ENCODE measurements at regions not wholly inside any gene's neighbourhood (a gene's known extent, or its start where the extent isn't known, plus 50 kb on each side); places are given as distances from the start of the nearest gene placed in this dataset.

DNA sequence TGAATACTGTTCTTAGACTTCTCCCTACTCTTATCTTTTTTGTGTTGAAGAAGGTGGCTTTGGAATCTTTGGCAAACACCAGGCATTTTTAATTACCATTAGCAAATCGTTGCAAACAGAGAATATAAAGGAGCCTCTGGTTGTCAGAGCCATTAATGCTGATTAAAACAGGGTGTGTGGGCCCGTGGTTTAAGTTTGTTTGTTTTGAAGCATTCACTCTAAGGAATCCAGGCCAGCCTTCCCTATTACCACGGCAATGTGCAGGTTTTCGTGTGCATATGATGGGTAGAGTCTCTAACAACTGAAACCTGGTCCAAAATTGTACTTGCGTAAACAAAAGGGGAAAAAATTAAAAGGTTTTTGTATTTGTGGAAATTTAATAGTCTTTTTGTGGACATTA, 141.2 kb upstream of the GMNC start:
- intact Hi-C loops (cut with micrococcal nuclease) = no loop called here
- Histone ChIP-seq H3K4me3 (ENCODE audit: control extremely low read depth in 1 of 5, extremely low read depth in 1 of 5, insufficient read depth in 1 of 5, low read depth in 2 of 5, low read length in 4 of 5) (no peak overlapping the region), H3K27me3 (replicated peaks in 1 of 4; ENCODE audit: control extremely low read depth in 1 of 4, control insufficient read depth in 3 of 4, insufficient read depth in 4 of 4, low read length in 3 of 4) (peaks cover 0 to 2% (median 0%) of the 10 kb centered on the region in 4 experiments), H3K9me3 (ENCODE audit: control extremely low read depth in 1 of 3, control insufficient read depth in 2 of 3, insufficient read depth in 1 of 3, low read length in 2 of 3) (no peaks in the 10 kb centered on the region), H3K4me1 (ENCODE audit: control insufficient read depth in 2 of 2, insufficient read depth in 2 of 2, low read length in 2 of 2) (no peaks in the 10 kb centered on the region), H3K4me2 (replicated peaks; ENCODE audit: low read depth, low read length, poor library complexity, severe bottlenecking) (no peak overlapping the region), H4K20me1 (ENCODE audit: control insufficient read depth, insufficient read depth, low read length, poor library complexity, severe bottlenecking) (no peaks in the 10 kb centered on the region), H3K27ac (ENCODE audit: low read length in 2 of 2) (no peak overlapping the region), H3K36me3 (replicated peaks in 1 of 2; ENCODE audit: control extremely low read depth in 1 of 2, control insufficient read depth in 1 of 2, extremely low read depth in 1 of 2, insufficient read depth in 2 of 2, low read length in 1 of 2) (no peaks in the 10 kb centered on the region), H3K9ac (ENCODE audit: low read length) (no peak overlapping the region), H2AFZ (ENCODE audit: insufficient read depth, low read depth, low read length, poor library complexity, severe bottlenecking) (no peak overlapping the region), H3K79me2 (ENCODE audit: control insufficient read depth, insufficient read depth, low read length) (no peaks in the 10 kb centered on the region)
- H3K4me3 Mint-ChIP-seq = no peak overlapping the region
- POLR2A ChIA-PET = no interaction called here
- 95% methylated on average over 3 of the region's 5 CpGs for WGBS (ENCODE audit: insufficient coverage)
- ATAC-seq (ENCODE audit: low read depth) (no peak), DNase-seq (no peak)
- H3K4me1 Mint-ChIP-seq = no peaks in the 10 kb centered on the region
- no peak overlapping the region for H3K27ac Mint-ChIP-seq
- H3K27me3 Mint-ChIP-seq = peaks cover 23% of the 10 kb centered on the region
- TF ChIP-seq, protein P1, sequence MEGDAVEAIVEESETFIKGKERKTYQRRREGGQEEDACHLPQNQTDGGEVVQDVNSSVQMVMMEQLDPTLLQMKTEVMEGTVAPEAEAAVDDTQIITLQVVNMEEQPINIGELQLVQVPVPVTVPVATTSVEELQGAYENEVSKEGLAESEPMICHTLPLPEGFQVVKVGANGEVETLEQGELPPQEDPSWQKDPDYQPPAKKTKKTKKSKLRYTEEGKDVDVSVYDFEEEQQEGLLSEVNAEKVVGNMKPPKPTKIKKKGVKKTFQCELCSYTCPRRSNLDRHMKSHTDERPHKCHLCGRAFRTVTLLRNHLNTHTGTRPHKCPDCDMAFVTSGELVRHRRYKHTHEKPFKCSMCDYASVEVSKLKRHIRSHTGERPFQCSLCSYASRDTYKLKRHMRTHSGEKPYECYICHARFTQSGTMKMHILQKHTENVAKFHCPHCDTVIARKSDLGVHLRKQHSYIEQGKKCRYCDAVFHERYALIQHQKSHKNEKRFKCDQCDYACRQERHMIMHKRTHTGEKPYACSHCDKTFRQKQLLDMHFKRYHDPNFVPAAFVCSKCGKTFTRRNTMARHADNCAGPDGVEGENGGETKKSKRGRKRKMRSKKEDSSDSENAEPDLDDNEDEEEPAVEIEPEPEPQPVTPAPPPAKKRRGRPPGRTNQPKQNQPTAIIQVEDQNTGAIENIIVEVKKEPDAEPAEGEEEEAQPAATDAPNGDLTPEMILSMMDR (IDR thresholded peaks at IDR 0.05) = no peak
- TF ChIP-seq EZH2 (IDR thresholded peaks at IDR 0.05; ENCODE audit: borderline replicate concordance, insufficient read depth, low read depth, low read length, poor library complexity, severe bottlenecking) = no peak
- no peaks in the 10 kb centered on the region for H3K9me3 Mint-ChIP-seq (ENCODE audit: insufficient read depth)
- CTCF ChIA-PET = no interaction called here

DNA sequence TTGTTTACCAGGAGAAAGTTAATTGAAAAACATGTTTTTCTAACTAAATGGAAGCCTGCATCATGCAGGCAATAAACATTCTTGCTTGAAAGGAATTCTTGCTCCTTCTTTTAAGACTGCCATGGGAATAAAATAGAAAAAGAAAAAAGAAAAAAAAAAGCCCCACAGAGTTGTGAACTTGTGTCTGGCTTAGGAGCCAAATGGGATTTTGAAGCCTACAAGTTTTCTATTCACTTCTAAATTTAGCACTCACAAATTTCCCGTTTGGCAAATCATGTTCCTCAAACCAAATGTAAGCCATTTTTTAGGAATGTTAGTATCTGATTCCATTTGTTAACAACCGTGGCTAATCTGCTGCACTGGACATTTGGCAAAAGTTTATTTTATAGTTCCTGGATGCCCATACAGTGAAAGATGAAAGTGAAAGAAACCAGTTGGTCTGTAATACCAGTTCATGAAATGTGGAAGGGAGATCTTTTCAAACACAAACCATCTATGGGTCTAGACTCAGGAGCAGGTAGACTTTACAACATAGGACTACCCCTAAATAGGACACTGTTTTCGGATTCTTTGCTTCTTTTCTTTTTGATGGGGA, 133.8 kb upstream of the GMNC start:
- Mint-ChIP-seq H3K4me3 (no peak overlapping the region), H3K27ac (no peak overlapping the region), H3K27me3 (peaks cover 8% of the 10 kb centered on the region), H3K4me1 (no peaks in the 10 kb centered on the region), H3K9me3 (ENCODE audit: insufficient read depth) (no peaks in the 10 kb centered on the region)
- Histone ChIP-seq H3K9ac (ENCODE audit: low read length) (no peak overlapping the region), H3K27ac (ENCODE audit: low read length in 2 of 2) (no peak overlapping the region), H3K4me3 (ENCODE audit: control extremely low read depth in 1 of 5, extremely low read depth in 1 of 5, insufficient read depth in 1 of 5, low read depth in 2 of 5, low read length in 4 of 5) (no peak overlapping the region), H3K4me2 (replicated peaks; ENCODE audit: low read depth, low read length, poor library complexity, severe bottlenecking) (no peak overlapping the region), H3K27me3 (replicated peaks in 1 of 4; ENCODE audit: control extremely low read depth in 1 of 4, control insufficient read depth in 3 of 4, insufficient read depth in 4 of 4, low read length in 3 of 4) (no peaks in the 10 kb centered on the region), H3K36me3 (replicated peaks in 1 of 2; ENCODE audit: control extremely low read depth in 1 of 2, control insufficient read depth in 1 of 2, extremely low read depth in 1 of 2, insufficient read depth in 2 of 2, low read length in 1 of 2) (no peaks in the 10 kb centered on the region), H3K9me3 (ENCODE audit: control extremely low read depth in 1 of 3, control insufficient read depth in 2 of 3, insufficient read depth in 1 of 3, low read length in 2 of 3) (no peaks in the 10 kb centered on the region), H2AFZ (ENCODE audit: insufficient read depth, low read depth, low read length, poor library complexity, severe bottlenecking) (no peak overlapping the region), H3K4me1 (ENCODE audit: control insufficient read depth in 2 of 2, insufficient read depth in 2 of 2, low read length in 2 of 2) (no peaks in the 10 kb centered on the region), H3K79me2 (ENCODE audit: control insufficient read depth, insufficient read depth, low read length) (no peaks in the 10 kb centered on the region), H4K20me1 (ENCODE audit: control insufficient read depth, insufficient read depth, low read length, poor library complexity, severe bottlenecking) (no peaks in the 10 kb centered on the region)
- no CpG with 5 or more reads among the region's 3 CpGs for WGBS (ENCODE audit: insufficient coverage)
- TF ChIP-seq EZH2 (IDR thresholded peaks at IDR 0.05; ENCODE audit: borderline replicate concordance, insufficient read depth, low read depth, low read length, poor library complexity, severe bottlenecking) = no peak
- DNase-seq (no peak), ATAC-seq (ENCODE audit: low read depth) (no peak)
- POLR2A ChIA-PET = no interaction called here
- CTCF ChIA-PET = no interaction called here
- intact Hi-C loops (cut with micrococcal nuclease) = no loop called here

Data from B cell (primary cell).